ENCODE measurements at regions not wholly inside any gene's neighbourhood (a gene's known extent, or its start where the extent isn't known, plus 50 kb on each side); places are given as distances from the start of the nearest gene placed in this dataset.

DNA sequence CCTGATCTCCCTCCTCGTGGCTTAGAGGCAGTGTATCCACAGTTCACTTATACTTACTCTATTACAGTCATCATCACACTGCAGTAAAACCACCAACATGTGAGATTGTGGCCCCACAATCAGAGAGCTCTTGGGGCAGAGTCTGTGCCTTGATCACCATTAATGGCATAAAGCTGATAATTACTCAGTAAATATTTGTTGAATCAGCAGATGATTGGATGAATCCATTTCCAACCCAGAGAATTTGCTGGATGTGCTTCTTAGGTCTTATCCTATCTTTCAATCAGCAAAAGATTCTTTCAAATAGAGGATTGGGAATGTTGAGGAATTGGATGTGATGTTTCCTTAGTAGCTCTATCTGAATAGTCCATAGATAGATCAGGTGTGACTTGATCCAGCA is 88.8 kb upstream of the PITX1 start:
- WGBS (ENCODE audit: insufficient coverage) = 76% methylated on average over 1 of the region's 1 CpG

DNA sequence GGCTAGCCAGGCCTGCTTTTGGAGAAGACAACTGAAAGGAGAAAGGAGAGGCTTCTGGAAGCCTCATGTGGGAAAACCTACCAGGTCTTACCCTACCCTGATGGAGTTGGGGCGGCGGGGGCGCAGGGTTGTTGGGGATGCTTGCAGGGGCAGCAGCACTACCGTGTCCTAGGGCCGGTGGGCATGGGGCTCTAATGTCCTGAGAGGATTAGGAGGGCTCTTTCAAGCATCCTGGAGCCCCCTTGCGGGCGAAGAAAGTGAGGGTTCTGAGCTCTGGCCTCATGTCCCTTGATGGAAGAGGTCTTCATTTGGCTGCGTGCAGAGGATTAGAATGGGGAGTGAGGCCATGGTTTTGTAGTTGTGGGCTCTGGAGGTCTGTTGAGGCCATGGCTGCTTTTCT is 86.9 kb upstream of the PITX1 start:
- Histone ChIP-seq H3K27ac (ENCODE audit: low read length) (no peak overlapping the region), H3K4me1 (ENCODE audit: control insufficient read depth, insufficient read depth, low read length) (peaks cover 1% of the 10 kb centered on the region), H3K9me3 (ENCODE audit: control insufficient read depth, insufficient read depth, low read length) (no peaks in the 10 kb centered on the region), H3K27me3 (ENCODE audit: control insufficient read depth, insufficient read depth, low read length) (no peaks in the 10 kb centered on the region), H3K4me3 (ENCODE audit: low read length) (no peak overlapping the region), H3K36me3 (ENCODE audit: control insufficient read depth, insufficient read depth, low read length) (no peaks in the 10 kb centered on the region)
- Mint-ChIP-seq H3K9me3 (no peaks in the 10 kb centered on the region), H3K4me3 (no peak overlapping the region), H3K36me3 (no peaks in the 10 kb centered on the region), H3K27ac (no peak overlapping the region), H3K27me3 (ENCODE audit: low read depth in 2 of 2) (peaks cover 0 to 7% of the 10 kb centered on the region in 2 donors), H3K4me1 (no peaks in the 10 kb centered on the region)
- ATAC-seq (no peak), DNase-seq (no peak)
- 91% methylated on average over 8 of the region's 8 CpGs for whole genome bisulfite sequencing (ENCODE audit: insufficient coverage)
- TF ChIP-seq, protein P1, sequence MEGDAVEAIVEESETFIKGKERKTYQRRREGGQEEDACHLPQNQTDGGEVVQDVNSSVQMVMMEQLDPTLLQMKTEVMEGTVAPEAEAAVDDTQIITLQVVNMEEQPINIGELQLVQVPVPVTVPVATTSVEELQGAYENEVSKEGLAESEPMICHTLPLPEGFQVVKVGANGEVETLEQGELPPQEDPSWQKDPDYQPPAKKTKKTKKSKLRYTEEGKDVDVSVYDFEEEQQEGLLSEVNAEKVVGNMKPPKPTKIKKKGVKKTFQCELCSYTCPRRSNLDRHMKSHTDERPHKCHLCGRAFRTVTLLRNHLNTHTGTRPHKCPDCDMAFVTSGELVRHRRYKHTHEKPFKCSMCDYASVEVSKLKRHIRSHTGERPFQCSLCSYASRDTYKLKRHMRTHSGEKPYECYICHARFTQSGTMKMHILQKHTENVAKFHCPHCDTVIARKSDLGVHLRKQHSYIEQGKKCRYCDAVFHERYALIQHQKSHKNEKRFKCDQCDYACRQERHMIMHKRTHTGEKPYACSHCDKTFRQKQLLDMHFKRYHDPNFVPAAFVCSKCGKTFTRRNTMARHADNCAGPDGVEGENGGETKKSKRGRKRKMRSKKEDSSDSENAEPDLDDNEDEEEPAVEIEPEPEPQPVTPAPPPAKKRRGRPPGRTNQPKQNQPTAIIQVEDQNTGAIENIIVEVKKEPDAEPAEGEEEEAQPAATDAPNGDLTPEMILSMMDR (IDR thresholded peaks at IDR 0.05) = no peak
- intact Hi-C loops (cut with micrococcal nuclease) = no loop called here

More for the DNA sequence above, 88.8 kb upstream of the PITX1 start:
- H3K36me3 Mint-ChIP-seq = no peaks in the 10 kb centered on the region
- no peaks in the 10 kb centered on the region for H3K9me3 ChIP-seq (ENCODE audit: control insufficient read depth, insufficient read depth, low read length)
- no peak overlapping the region for H3K27ac ChIP-seq (ENCODE audit: low read length)
- no peak for DNase-seq
- no peaks in the 10 kb centered on the region for H3K4me1 ChIP-seq (ENCODE audit: control insufficient read depth, insufficient read depth, low read length)
- intact Hi-C loops (cut with micrococcal nuclease) = no loop called here
- peaks cover 0 to 7% of the 10 kb centered on the region in 2 donors for H3K27me3 Mint-ChIP-seq (ENCODE audit: low read depth in 2 of 2)
- H3K9me3 Mint-ChIP-seq = no peaks in the 10 kb centered on the region
- H3K4me3 ChIP-seq (ENCODE audit: low read length) = no peak overlapping the region
- H3K4me1 Mint-ChIP-seq = no peaks in the 10 kb centered on the region
- TF ChIP-seq, protein P1 (IDR thresholded peaks at IDR 0.05) = no peak
- no peaks in the 10 kb centered on the region for H3K36me3 ChIP-seq (ENCODE audit: control insufficient read depth, insufficient read depth, low read length)
- no peaks in the 10 kb centered on the region for H3K27me3 ChIP-seq (ENCODE audit: control insufficient read depth, insufficient read depth, low read length)
- H3K4me3 Mint-ChIP-seq = no peak overlapping the region
- ATAC-seq = no peak
- H3K27ac Mint-ChIP-seq = no peak overlapping the region

DNA sequence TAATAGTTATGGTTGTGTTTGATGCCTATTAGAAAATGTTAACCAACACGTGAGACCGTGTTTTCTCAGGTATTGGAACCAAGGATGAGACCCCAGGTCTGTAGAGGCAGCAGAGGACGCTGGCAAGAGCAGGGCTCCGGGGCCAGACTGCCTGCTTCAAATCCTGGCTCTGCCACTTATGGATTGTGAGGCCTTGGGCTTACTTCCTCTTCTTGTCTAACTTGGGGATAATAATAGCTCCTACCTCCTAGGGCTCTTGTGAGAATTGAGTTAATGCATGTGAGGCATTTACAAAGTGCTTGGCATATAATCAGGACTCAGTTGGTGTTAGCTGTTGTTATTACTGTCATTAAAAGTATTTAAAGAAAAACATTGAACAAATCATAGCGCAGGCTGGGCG is 85.5 kb upstream of the PITX1 start:
- no peaks in the 10 kb centered on the region for H3K36me3 Mint-ChIP-seq
- H3K9me3 ChIP-seq (ENCODE audit: control insufficient read depth, insufficient read depth, low read length) = no peaks in the 10 kb centered on the region
- DNase-seq (no peak), ATAC-seq (no peak)
- no peaks in the 10 kb centered on the region for H3K36me3 ChIP-seq (ENCODE audit: control insufficient read depth, insufficient read depth, low read length)
- 76% methylated on average over 6 of the region's 6 CpGs for WGBS (ENCODE audit: insufficient coverage)
- no peaks in the 10 kb centered on the region for H3K9me3 Mint-ChIP-seq
- no peaks in the 10 kb centered on the region for H3K27me3 ChIP-seq (ENCODE audit: control insufficient read depth, insufficient read depth, low read length)
- peaks cover 2% of the 10 kb centered on the region for H3K4me1 ChIP-seq (ENCODE audit: control insufficient read depth, insufficient read depth, low read length)
- H3K27ac Mint-ChIP-seq = no peak overlapping the region
- no peak overlapping the region for H3K4me3 ChIP-seq (ENCODE audit: low read length)
- peaks cover 0 to 7% of the 10 kb centered on the region in 2 donors for H3K27me3 Mint-ChIP-seq (ENCODE audit: low read depth in 2 of 2)
- no peak overlapping the region for H3K4me3 Mint-ChIP-seq
- H3K27ac ChIP-seq (ENCODE audit: low read length) = no peak overlapping the region
- TF ChIP-seq, protein P1 (IDR thresholded peaks at IDR 0.05) = no peak
- H3K4me1 Mint-ChIP-seq = no peaks in the 10 kb centered on the region
- intact Hi-C loops (cut with micrococcal nuclease) = no loop called here

DNA sequence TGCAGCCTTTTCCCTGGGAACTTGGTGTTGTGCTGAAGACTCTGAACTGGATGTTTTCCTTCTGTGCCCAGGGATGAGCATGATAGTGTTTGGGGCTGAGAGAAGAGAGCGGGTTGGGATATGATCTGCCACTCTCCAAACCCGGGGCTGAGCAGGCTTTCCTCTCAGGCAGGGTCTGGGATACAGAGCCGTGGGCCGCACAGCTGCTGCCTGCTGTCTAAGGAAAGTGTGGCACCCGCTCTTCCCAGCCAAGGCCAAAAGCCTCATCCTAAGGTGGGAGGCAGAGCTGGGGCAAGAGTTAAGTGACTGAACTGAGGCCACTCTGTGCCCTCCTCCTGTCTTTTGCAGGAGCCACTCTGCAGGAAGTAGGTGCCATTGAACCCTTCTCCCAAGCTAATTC is 83.6 kb upstream of the PITX1 start:
- DNase-seq (no peak), ATAC-seq (no peak)
- H3K4me1 Mint-ChIP-seq = no peaks in the 10 kb centered on the region
- H3K27me3 Mint-ChIP-seq (ENCODE audit: low read depth in 2 of 2) = peaks cover 0 to 7% of the 10 kb centered on the region in 2 donors
- H3K9me3 Mint-ChIP-seq = no peaks in the 10 kb centered on the region
- 92% methylated on average over 5 of the region's 5 CpGs for WGBS (ENCODE audit: insufficient coverage)
- H3K27ac ChIP-seq (ENCODE audit: low read length) = no peak overlapping the region
- H3K36me3 ChIP-seq (ENCODE audit: control insufficient read depth, insufficient read depth, low read length) = no peaks in the 10 kb centered on the region
- no peak overlapping the region for H3K27ac Mint-ChIP-seq
- H3K27me3 ChIP-seq (ENCODE audit: control insufficient read depth, insufficient read depth, low read length) = no peaks in the 10 kb centered on the region
- no peaks in the 10 kb centered on the region for H3K36me3 Mint-ChIP-seq
- no peak overlapping the region for H3K4me3 ChIP-seq (ENCODE audit: low read length)
- H3K9me3 ChIP-seq (ENCODE audit: control insufficient read depth, insufficient read depth, low read length) = no peaks in the 10 kb centered on the region
- H3K4me3 Mint-ChIP-seq = no peak overlapping the region
- H3K4me1 ChIP-seq (ENCODE audit: control insufficient read depth, insufficient read depth, low read length) = peaks cover 2% of the 10 kb centered on the region
- TF ChIP-seq, protein P1 (IDR thresholded peaks at IDR 0.05) = no peak
- intact Hi-C loops (cut with micrococcal nuclease) = no loop called here
